Gastroesophageal sphincter (tissue), 3 donors: ENCODE measurements at regions not wholly inside any gene's neighbourhood (a gene's known extent, or its start where the extent isn't known, plus 50 kb on each side); places are given as distances from the start of the nearest gene placed in this dataset.

Experiments
- CTCF ChIP-seq, 4 experiments: fragments of 200-600 bp in 2 of 4; fragments of 450-650 bp in 2 of 4; sonication (generic) in 1 of 4; IDR thresholded peaks; one replicate each; pipeline ENCODE4 v1.5.1; 2017 to 2019; ENCODE audit warnings: antibody characterized with exemption in 4 of 4, mild to moderate bottlenecking in 2 of 4, moderate library complexity in 2 of 4
- EP300 ChIP-seq: sonication (generic); formaldehyde crosslinking; IDR thresholded peaks from one replicate; pipeline ENCODE4 v1.6.1; 2017; ENCODE audit warnings: antibody characterized with exemption, mild to moderate bottlenecking
- POLR2A ChIP-seq, 2 donors: fragments of 450-650 bp; IDR thresholded peaks; one replicate each; pipeline ENCODE4 v1.6.1; 2017; ENCODE audit warnings: antibody characterized with exemption in 2 of 2, mild to moderate bottlenecking in 2 of 2, moderate library complexity in 1 of 2
- POLR2AphosphoS5 ChIP-seq: sonication (generic); formaldehyde crosslinking; IDR thresholded peaks from one replicate; pipeline ENCODE4 v1.6.1; 2017; ENCODE audit warnings: antibody characterized with exemption

GRCh38 chr5:106877881-106878280, 792.9 kb downstream of the EFNA5 start:
- TF ChIP-seq CTCF (IDR thresholded peaks at IDR 0.05) (no peak), EP300 (no peak), POLR2AphosphoS5 (no peak), POLR2A (IDR thresholded peaks at IDR 0.05) (no peak)
